ENCODE measurements at regions not wholly inside any gene's neighbourhood (a gene's known extent, or its start where the extent isn't known, plus 50 kb on each side); places are given as distances from the start of the nearest gene placed in this dataset.

DNA sequence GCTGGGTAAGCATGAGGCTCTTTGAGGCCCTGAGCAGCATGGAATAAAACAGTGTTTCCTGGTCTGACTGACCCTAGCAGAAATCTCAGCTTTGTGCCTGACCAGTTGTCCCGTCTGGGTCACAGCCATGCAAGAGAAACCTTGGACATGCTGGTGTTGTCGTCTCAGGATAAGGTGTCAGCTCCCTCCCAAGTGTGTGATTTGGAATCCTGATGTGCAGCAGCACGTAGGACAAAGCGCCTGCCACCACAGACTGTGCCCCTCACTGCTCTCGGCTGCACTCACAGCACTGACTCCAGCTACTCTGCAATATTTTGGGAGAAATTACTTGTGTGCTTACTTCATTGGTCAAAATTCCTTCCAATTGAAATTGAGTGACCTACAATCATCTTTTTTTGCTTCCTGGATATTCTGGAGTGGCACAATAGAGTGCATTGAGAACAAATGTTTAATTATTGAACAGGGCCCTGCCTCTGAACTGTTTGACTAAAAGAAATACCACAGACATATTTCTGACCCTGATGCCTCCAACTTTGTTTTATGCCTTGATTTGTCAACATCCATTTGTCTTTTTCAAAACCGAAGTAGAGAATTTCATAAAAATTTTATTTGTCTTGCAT, 352.4 kb downstream of the SOCS6 start:
- no peaks in the 10 kb centered on the region for H4K20me1 ChIP-seq (ENCODE audit: insufficient read depth, low read length)
- H3K27me3 ChIP-seq (ENCODE audit: insufficient read depth, low read length, poor library complexity) = no peaks in the 10 kb centered on the region
- no peaks in the 10 kb centered on the region for H3K36me3 ChIP-seq (ENCODE audit: insufficient read depth, low read length)
- no peak overlapping the region for H3K4me3 ChIP-seq (ENCODE audit: low read depth in 1 of 2, low read length in 2 of 2)
- no peaks in the 10 kb centered on the region for H3K79me2 ChIP-seq (ENCODE audit: insufficient read depth, low read length)
- no peak overlapping the region for H3K27ac ChIP-seq (ENCODE audit: low read length)
- ATAC-seq (ENCODE audit: insufficient read depth, low read depth) (no peak), DNase-seq (no peak)
- no peaks in the 10 kb centered on the region for H3K9me3 ChIP-seq (ENCODE audit: insufficient read depth, low read length, severe bottlenecking)
- H3K4me2 ChIP-seq (ENCODE audit: insufficient read depth, low read length) = no peak overlapping the region
- no peaks in the 10 kb centered on the region for H3K4me1 ChIP-seq (ENCODE audit: insufficient read depth, low read length)
- H3K9ac ChIP-seq (ENCODE audit: low read depth, low read length) = no peak overlapping the region
- H2AFZ ChIP-seq (ENCODE audit: low read depth, low read length) = no peak overlapping the region
- TF ChIP-seq EZH2 (IDR thresholded peaks at IDR 0.05; ENCODE audit: borderline replicate concordance, low read depth, low read length, severe bottlenecking) = no peak
- TF ChIP-seq, protein P1, sequence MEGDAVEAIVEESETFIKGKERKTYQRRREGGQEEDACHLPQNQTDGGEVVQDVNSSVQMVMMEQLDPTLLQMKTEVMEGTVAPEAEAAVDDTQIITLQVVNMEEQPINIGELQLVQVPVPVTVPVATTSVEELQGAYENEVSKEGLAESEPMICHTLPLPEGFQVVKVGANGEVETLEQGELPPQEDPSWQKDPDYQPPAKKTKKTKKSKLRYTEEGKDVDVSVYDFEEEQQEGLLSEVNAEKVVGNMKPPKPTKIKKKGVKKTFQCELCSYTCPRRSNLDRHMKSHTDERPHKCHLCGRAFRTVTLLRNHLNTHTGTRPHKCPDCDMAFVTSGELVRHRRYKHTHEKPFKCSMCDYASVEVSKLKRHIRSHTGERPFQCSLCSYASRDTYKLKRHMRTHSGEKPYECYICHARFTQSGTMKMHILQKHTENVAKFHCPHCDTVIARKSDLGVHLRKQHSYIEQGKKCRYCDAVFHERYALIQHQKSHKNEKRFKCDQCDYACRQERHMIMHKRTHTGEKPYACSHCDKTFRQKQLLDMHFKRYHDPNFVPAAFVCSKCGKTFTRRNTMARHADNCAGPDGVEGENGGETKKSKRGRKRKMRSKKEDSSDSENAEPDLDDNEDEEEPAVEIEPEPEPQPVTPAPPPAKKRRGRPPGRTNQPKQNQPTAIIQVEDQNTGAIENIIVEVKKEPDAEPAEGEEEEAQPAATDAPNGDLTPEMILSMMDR (IDR thresholded peaks at IDR 0.05; ENCODE audit: borderline replicate concordance, extremely low read depth, low read length, poor library complexity, severe bottlenecking) = no peak

DNA sequence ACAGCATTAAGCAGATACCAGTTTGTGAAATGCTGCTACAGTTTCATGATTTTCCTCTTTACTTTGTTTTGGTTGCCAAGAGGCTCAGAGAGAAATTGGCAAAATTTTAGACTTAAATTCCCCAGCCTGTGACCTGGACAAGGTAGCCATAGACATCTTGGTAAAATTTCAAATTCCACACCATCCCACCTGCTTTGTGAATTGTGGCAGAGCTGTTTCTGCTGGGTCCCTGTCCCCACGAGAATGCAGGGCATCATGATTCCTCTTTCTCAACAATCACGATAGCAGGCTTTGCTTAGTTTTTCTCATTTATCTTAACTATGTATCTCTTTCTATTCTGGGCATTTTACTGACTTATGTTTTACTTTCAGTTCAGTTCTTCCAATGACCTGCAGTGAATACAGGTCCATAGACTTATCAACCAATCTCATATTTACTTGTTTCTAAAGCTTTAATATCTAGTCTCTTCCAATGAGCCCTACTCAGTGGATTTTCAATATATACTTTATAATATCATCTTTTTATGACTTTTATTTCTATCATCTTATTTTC, 351.6 kb downstream of the SOCS6 start:
- Histone ChIP-seq H2AFZ (ENCODE audit: low read depth, low read length) (no peak overlapping the region), H3K36me3 (ENCODE audit: insufficient read depth, low read length) (no peaks in the 10 kb centered on the region), H3K79me2 (ENCODE audit: insufficient read depth, low read length) (no peaks in the 10 kb centered on the region), H4K20me1 (ENCODE audit: insufficient read depth, low read length) (no peaks in the 10 kb centered on the region), H3K9me3 (ENCODE audit: insufficient read depth, low read length, severe bottlenecking) (no peaks in the 10 kb centered on the region), H3K4me1 (ENCODE audit: insufficient read depth, low read length) (no peaks in the 10 kb centered on the region), H3K27ac (ENCODE audit: low read length) (no peak overlapping the region), H3K9ac (ENCODE audit: low read depth, low read length) (no peak overlapping the region), H3K27me3 (ENCODE audit: insufficient read depth, low read length, poor library complexity) (no peaks in the 10 kb centered on the region), H3K4me2 (ENCODE audit: insufficient read depth, low read length) (no peak overlapping the region), H3K4me3 (ENCODE audit: low read depth in 1 of 2, low read length in 2 of 2) (no peak overlapping the region)
- ATAC-seq (ENCODE audit: insufficient read depth, low read depth) = no peak
- TF ChIP-seq EZH2 (IDR thresholded peaks at IDR 0.05; ENCODE audit: borderline replicate concordance, low read depth, low read length, severe bottlenecking) = no peak
- TF ChIP-seq, protein P1 (IDR thresholded peaks at IDR 0.05; ENCODE audit: borderline replicate concordance, extremely low read depth, low read length, poor library complexity, severe bottlenecking) = no peak
- DNase-seq = no peak

DNA sequence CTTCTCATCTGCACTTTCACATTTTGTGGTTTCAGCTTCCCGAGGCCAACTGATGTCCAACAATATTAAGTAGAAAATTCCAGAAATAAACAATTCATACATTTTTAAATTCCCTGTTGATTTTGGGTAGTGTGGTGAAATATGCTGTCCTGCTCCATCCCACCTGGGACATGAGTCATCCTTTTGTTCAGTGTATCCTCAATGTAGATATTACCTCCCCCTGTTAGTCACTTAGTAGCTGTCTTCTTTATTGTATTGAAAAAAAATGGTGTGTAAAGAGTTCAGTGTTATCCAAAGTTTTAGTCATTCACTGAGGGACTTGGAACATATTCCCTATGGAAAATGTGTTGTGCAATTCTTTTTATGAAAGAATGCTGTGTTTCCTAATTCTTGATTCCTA, 348.1 kb downstream of the SOCS6 start:
- Histone ChIP-seq H3K36me3 (ENCODE audit: insufficient read depth, low read length) (no peaks in the 10 kb centered on the region), H3K4me2 (ENCODE audit: insufficient read depth, low read length) (no peak overlapping the region), H3K4me3 (ENCODE audit: low read depth in 1 of 2, low read length in 2 of 2) (no peak overlapping the region), H3K79me2 (ENCODE audit: insufficient read depth, low read length) (no peaks in the 10 kb centered on the region), H3K9me3 (ENCODE audit: insufficient read depth, low read length, severe bottlenecking) (no peaks in the 10 kb centered on the region), H3K27me3 (ENCODE audit: insufficient read depth, low read length, poor library complexity) (no peaks in the 10 kb centered on the region), H2AFZ (ENCODE audit: low read depth, low read length) (no peak overlapping the region), H4K20me1 (ENCODE audit: insufficient read depth, low read length) (no peaks in the 10 kb centered on the region), H3K4me1 (ENCODE audit: insufficient read depth, low read length) (no peaks in the 10 kb centered on the region), H3K27ac (ENCODE audit: low read length) (no peak overlapping the region), H3K9ac (ENCODE audit: low read depth, low read length) (no peak overlapping the region)
- TF ChIP-seq, protein P1 (IDR thresholded peaks at IDR 0.05; ENCODE audit: borderline replicate concordance, extremely low read depth, low read length, poor library complexity, severe bottlenecking) = no peak
- no peak for TF ChIP-seq EZH2 (IDR thresholded peaks at IDR 0.05; ENCODE audit: borderline replicate concordance, low read depth, low read length, severe bottlenecking)
- DNase-seq = no peak
- no peak for ATAC-seq (ENCODE audit: insufficient read depth, low read depth)
